ENCODE measurements at regions not wholly inside any gene's neighbourhood (a gene's known extent, or its start where the extent isn't known, plus 50 kb on each side); places are given as distances from the start of the nearest gene placed in this dataset.

DNA sequence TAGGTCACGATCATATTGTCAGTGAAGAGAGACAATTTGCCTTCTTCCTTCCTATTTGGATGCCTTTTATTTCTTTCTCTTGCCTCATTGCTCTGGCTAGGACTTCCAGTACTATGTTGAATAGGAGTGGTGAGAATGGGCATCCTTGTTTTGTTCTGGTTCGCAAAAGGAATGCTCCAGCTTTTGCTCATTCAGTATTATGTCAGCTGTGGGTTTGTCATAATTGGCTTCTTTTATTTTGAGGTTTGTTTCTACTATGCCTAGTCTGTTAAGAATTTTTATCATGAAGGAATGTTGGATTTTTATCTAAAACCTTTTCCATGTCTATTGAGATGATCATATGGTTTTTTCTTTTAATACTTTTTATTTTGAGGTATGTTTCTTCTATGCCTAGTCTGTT lies 152.3 kb upstream of the MAD2L1 start:
- H3K27ac ChIP-seq (ENCODE audit: insufficient read length, low read depth, low read length) = no peak overlapping the region
- Mint-ChIP-seq H3K36me3 (ENCODE audit: insufficient read depth in 1 of 3, low read depth in 3 of 3) (peaks cover 0 to 3% (median 0%) of the 10 kb centered on the region in 3 experiments; a peak in 3 of 7 replicates), H3K27ac (no peak overlapping the region)

More for the DNA sequence above, 152.3 kb upstream of the MAD2L1 start:
- Mint-ChIP-seq H3K4me1 (0 out of 4 replicates have a peak, but pooled peaks cover 0 to 3% of the 10 kb centered on the region in 2 experiments), H3K9me3 (peaks cover 0 to 4% of the 10 kb centered on the region in 2 experiments; a peak in 2 of 5 replicates), H3K27me3 (ENCODE audit: low read depth) (no peaks in the 10 kb centered on the region; the same call in 1 of the 2 replicates), H3K4me3 (no peak overlapping the region)
- H2BK12ac ChIP-seq (ENCODE audit: insufficient read length, low read depth, low read length) = no peak overlapping the region
- H4K20me1 ChIP-seq (ENCODE audit: control insufficient read depth, insufficient read depth, insufficient read length) = no peaks in the 10 kb centered on the region
- no peak overlapping the region for H3K4ac ChIP-seq (ENCODE audit: low read depth, low read length)
- H2AFZ ChIP-seq (ENCODE audit: low read length) = no peak overlapping the region
- no peak overlapping the region for H3K56ac ChIP-seq (ENCODE audit: insufficient read length, low read depth, low read length)
- H3K23ac ChIP-seq (ENCODE audit: insufficient read length, low read depth, low read length) = no peak overlapping the region
- H4K5ac ChIP-seq (ENCODE audit: insufficient read length, low read depth, low read length) = no peak overlapping the region
- no peaks in the 10 kb centered on the region for H3K4me1 ChIP-seq (ENCODE audit: insufficient read depth, low read length)
- H3K23me2 ChIP-seq (ENCODE audit: insufficient read length, low read depth, low read length, poor library complexity, severe bottlenecking) = no peaks in the 10 kb centered on the region
- no peaks in the 10 kb centered on the region for H3K27me3 ChIP-seq (ENCODE audit: insufficient read depth, low read length)
- no peaks in the 10 kb centered on the region for H3K79me1 ChIP-seq (ENCODE audit: insufficient read depth, low read depth, low read length, poor library complexity, severe bottlenecking)
- H2BK5ac ChIP-seq (ENCODE audit: insufficient read length, low read length) = no peak overlapping the region
- no peak overlapping the region for H2BK20ac ChIP-seq (ENCODE audit: low read depth, low read length, poor library complexity, severe bottlenecking)
- no peak overlapping the region for H3K18ac ChIP-seq (ENCODE audit: insufficient read length, low read depth, low read length)
- H2BK15ac ChIP-seq (ENCODE audit: low read depth, low read length) = no peak overlapping the region
- no peaks in the 10 kb centered on the region for H3K9me3 ChIP-seq (ENCODE audit: control insufficient read depth, low read depth, low read length)
- no peak overlapping the region for H2AK5ac ChIP-seq (ENCODE audit: insufficient read length, low read length)
- H4K91ac ChIP-seq (ENCODE audit: insufficient read length, low read depth, low read length) = no peak overlapping the region
- DNase-seq = no peak
- H3K4me2 ChIP-seq (ENCODE audit: insufficient read depth, insufficient read length, low read length) = no peak overlapping the region
- H3K79me2 ChIP-seq (ENCODE audit: insufficient read depth, low read length) = no peaks in the 10 kb centered on the region
- H2BK120ac ChIP-seq (ENCODE audit: low read depth, low read length, poor library complexity, severe bottlenecking) = no peak overlapping the region
- H3K14ac ChIP-seq (ENCODE audit: insufficient read depth, low read length) = no peak overlapping the region
- no peak for TF ChIP-seq CTCF (conservative IDR thresholded peaks at IDR 0.05)
- no peak overlapping the region for H3K9ac ChIP-seq (ENCODE audit: extremely low read depth, insufficient read length, low read length)
- no peak overlapping the region for H3T11ph ChIP-seq (ENCODE audit: low read length)
- no CpG with 5 or more reads among the region's 2 CpGs for WGBS (ENCODE audit: extremely low coverage, insufficient read length, low lambda C conversion rate)
- H4K8ac ChIP-seq (replicated peaks; ENCODE audit: insufficient read length, low read depth, low read length) = no peak overlapping the region

Data from H9 (cell line).